Adrenal gland (tissue), 9 donors: ENCODE measurements at regions not wholly inside any gene's neighbourhood (a gene's known extent, or its start where the extent isn't known, plus 50 kb on each side); places are given as distances from the start of the nearest gene placed in this dataset.

Source experiments
- DNase-seq, 7 donors: peaks; one replicate each; pipeline ENCODE4 v3.0.0-alpha.2; 2019 to 2020
- H3K27ac ChIP-seq, 5 donors: fragments of 200-600 bp; sonication (generic) in 4 of 5; 1 replicate in 3 of 5; 2 replicates in 2 of 5; pipeline versions ENCODE4 v1.5.1 to v1.8.0; 2016 to 2020; ENCODE audit warnings: mild to moderate bottlenecking in 1 of 5
- H3K27me3 ChIP-seq: fragments of 200-600 bp; 2 replicates; pipeline ENCODE4 v1.8.0; 2021
- H3K36me3 ChIP-seq, 2 donors: fragments of 200-600 bp; replicated peaks in 1 of 2; 1 replicate in 1 of 2; 2 replicates in 1 of 2; pipeline versions ENCODE4 v1.5.1 to v1.8.0; 2018 to 2022
- H3K4me1 ChIP-seq, 2 donors: fragments of 200-600 bp; replicated peaks in 1 of 2; 1 replicate in 1 of 2; 2 replicates in 1 of 2; pipeline versions ENCODE4 v1.5.1 to v1.8.0; 2018 to 2021
- H3K4me3 ChIP-seq, 4 donors: fragments of 200-600 bp; sonication (generic) in 3 of 4; one replicate each; pipeline ENCODE4 v1.5.1; 2016 to 2018
- H3K9me3 ChIP-seq, 3 donors: fragments of 200-600 bp; sonication (generic) in 1 of 3; replicated peaks in 1 of 3; 1 replicate in 2 of 3; 2 replicates in 1 of 3; pipeline versions ENCODE4 v1.5.1 to v1.8.0; 2016 to 2021
- CTCF ChIP-seq, 6 experiments: fragments of 450-650 bp in 4 of 6; fragments of 200-600 bp in 2 of 6; sonication (generic) in 1 of 6; IDR thresholded peaks; 1 replicate in 5 of 6; 2 replicates in 1 of 6; pipeline versions ENCODE4 v1.5.1 to v1.8.0; 2016 to 2021; ENCODE audit warnings: antibody characterized with exemption in 6 of 6, mild to moderate bottlenecking in 2 of 6, moderate library complexity in 1 of 6
- POLR2A ChIP-seq, 2 donors: fragments of 450-650 bp; IDR thresholded peaks; one replicate each; pipeline ENCODE4 v1.6.1; 2017; ENCODE audit warnings: antibody characterized with exemption in 2 of 2, mild to moderate bottlenecking in 2 of 2, moderate library complexity in 1 of 2
- WGBS, 4 donors: extraction: QIAGEN DNeasy Blood & Tissue Kit in 2 of 4; methylation state at CpG; one replicate each; pipeline versions ENCODE4 v1.1.5 to v1.1.7; 2013 to 2017; 5-methylcytosine and 5-hydroxymethylcytosine counted together
- intact Hi-C, 2 donors: fragments of 100-400 bp; cut with DNase I; formaldehyde crosslinking; loops; one replicate each; pipeline versions ENCODE4 v1.14.1 to v1.15.0; 2022 to 2023
- donor health status: healthy with polysubstance abuse.
- donor health status: Bipolar disorder and iron deficiency.
- donor health status: DM: yes; HTN: yes; CAD: no.
- donor health status: DM: no; HTN: no; CAD: no.
- donor health status: DM: no; HTN: no; CAD: no.

- no peaks in the 10 kb centered on the region for H3K27me3 ChIP-seq
- intact Hi-C loops: no loop called here
- H3K9me3 ChIP-seq: no peaks in the 10 kb centered on the region
- 84 to 97% (median 92%) methylated on average over 2 of the region's 2 CpGs for WGBS, 4 donors
- TF ChIP-seq POLR2A (IDR thresholded peaks at IDR 0.05) (no peak), CTCF (IDR thresholded peaks at IDR 0.05) (no peak)
- no peak overlapping the region for H3K4me3 ChIP-seq
- no peak overlapping the region for H3K27ac ChIP-seq
- no peaks in the 10 kb centered on the region for H3K4me1 ChIP-seq
- no peak for DNase-seq
- H3K36me3 ChIP-seq: no peaks in the 10 kb centered on the region
Measured at GRCh38 chr1:87620807-87621206, 292.1 kb downstream of the LMO4 start.

- H3K27ac ChIP-seq: no peak overlapping the region
- no peak for DNase-seq
- H3K4me3 ChIP-seq: no peak overlapping the region
- intact Hi-C loops: no loop called here
- no peaks in the 10 kb centered on the region for H3K9me3 ChIP-seq
- WGBS, 4 donors: 68 to 85% (median 79%) methylated on average over 1 of the region's 1 CpG
- no peaks in the 10 kb centered on the region for H3K27me3 ChIP-seq
- H3K36me3 ChIP-seq: no peaks in the 10 kb centered on the region
- TF ChIP-seq CTCF (IDR thresholded peaks at IDR 0.05): no peak
- no peak for TF ChIP-seq POLR2A (IDR thresholded peaks at IDR 0.05)
- no peaks in the 10 kb centered on the region for H3K4me1 ChIP-seq
Measured at GRCh38 chr1:87629673-87630072, 301.0 kb downstream of the LMO4 start.

GRCh38 chr1:87632232-87632631, 303.6 kb downstream of the LMO4 start:
- no peaks in the 10 kb centered on the region for H3K27me3 ChIP-seq
- TF ChIP-seq POLR2A (IDR thresholded peaks at IDR 0.05): no peak
- TF ChIP-seq CTCF (IDR thresholded peaks at IDR 0.05): no peak
- no peak overlapping the region for H3K4me3 ChIP-seq
- no peaks in the 10 kb centered on the region for H3K4me1 ChIP-seq
- no peaks in the 10 kb centered on the region for H3K36me3 ChIP-seq
- H3K9me3 ChIP-seq: no peaks in the 10 kb centered on the region
- H3K27ac ChIP-seq: no peak overlapping the region
- WGBS, 4 donors: 76 to 87% (median 83%) methylated on average over 3 of the region's 3 CpGs
- no peak for DNase-seq
- intact Hi-C loops: no loop called here

GRCh38 chr1:87636198-87636892, 307.7 kb downstream of the LMO4 start:
- no peak for DNase-seq
- Histone ChIP-seq H3K4me1 (no peaks in the 10 kb centered on the region), H3K27ac (no peak overlapping the region), H3K4me3 (no peak overlapping the region), H3K27me3 (no peaks in the 10 kb centered on the region), H3K36me3 (no peaks in the 10 kb centered on the region), H3K9me3 (no peaks in the 10 kb centered on the region)
- intact Hi-C loops: no loop called here
- 85 to 95% (median 93%) methylated on average over 3 to 28 of the region's 28 CpGs for WGBS, 4 donors
- TF ChIP-seq POLR2A (IDR thresholded peaks at IDR 0.05): no peak
- no peak for TF ChIP-seq CTCF (IDR thresholded peaks at IDR 0.05)
